ENCODE measurements at regions not wholly inside any gene's neighbourhood (a gene's known extent, or its start where the extent isn't known, plus 50 kb on each side); places are given as distances from the start of the nearest gene placed in this dataset.

DNA sequence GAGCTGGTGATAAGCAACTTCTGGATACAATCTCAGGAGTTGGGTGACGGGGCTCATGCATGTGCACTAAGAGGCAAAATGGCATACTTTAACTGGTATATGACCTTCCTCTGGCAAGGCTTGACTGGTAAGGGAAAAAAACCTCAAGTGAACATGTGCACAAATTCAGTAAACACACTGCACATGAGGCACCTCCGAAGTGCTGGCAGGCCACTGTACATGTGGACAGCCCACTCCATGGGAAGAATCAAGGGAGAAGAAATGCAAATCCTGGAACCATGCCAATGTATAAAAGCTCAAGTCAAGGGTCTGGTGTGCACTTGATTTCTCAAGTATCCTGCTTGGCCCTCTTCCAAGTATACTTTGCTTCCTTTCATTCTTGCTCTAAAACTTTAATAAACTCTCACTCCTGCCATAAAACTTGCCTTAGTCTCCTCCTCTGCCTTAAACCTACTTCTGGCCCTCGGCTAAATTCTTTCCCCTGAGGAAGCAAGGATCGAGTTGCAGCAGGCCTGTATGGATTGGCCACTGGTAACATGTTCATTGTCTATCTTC, 167.2 kb downstream of the RAMP3 start:
- TF ChIP-seq EZH2 (IDR thresholded peaks at IDR 0.05; ENCODE audit: low read depth, unreplicated experiment), result no peak
- TF ChIP-seq, protein P1, sequence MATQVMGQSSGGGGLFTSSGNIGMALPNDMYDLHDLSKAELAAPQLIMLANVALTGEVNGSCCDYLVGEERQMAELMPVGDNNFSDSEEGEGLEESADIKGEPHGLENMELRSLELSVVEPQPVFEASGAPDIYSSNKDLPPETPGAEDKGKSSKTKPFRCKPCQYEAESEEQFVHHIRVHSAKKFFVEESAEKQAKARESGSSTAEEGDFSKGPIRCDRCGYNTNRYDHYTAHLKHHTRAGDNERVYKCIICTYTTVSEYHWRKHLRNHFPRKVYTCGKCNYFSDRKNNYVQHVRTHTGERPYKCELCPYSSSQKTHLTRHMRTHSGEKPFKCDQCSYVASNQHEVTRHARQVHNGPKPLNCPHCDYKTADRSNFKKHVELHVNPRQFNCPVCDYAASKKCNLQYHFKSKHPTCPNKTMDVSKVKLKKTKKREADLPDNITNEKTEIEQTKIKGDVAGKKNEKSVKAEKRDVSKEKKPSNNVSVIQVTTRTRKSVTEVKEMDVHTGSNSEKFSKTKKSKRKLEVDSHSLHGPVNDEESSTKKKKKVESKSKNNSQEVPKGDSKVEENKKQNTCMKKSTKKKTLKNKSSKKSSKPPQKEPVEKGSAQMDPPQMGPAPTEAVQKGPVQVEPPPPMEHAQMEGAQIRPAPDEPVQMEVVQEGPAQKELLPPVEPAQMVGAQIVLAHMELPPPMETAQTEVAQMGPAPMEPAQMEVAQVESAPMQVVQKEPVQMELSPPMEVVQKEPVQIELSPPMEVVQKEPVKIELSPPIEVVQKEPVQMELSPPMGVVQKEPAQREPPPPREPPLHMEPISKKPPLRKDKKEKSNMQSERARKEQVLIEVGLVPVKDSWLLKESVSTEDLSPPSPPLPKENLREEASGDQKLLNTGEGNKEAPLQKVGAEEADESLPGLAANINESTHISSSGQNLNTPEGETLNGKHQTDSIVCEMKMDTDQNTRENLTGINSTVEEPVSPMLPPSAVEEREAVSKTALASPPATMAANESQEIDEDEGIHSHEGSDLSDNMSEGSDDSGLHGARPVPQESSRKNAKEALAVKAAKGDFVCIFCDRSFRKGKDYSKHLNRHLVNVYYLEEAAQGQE (IDR thresholded peaks at IDR 0.05; ENCODE audit: unreplicated experiment), result no peak
- TF ChIP-seq CTCF (conservative IDR thresholded peaks at IDR 0.05; ENCODE audit: low read depth in 2 of 2), result no peak
- no peak for TF ChIP-seq POLR2AphosphoS5 (IDR thresholded peaks at IDR 0.05; ENCODE audit: low read depth)
- no peak for TF ChIP-seq CREB1 (CRISPR knock-in tag; IDR thresholded peaks at IDR 0.05; ENCODE audit: low read depth)
- no peak for TF ChIP-seq ZNF114 (CRISPR knock-in tag; IDR thresholded peaks at IDR 0.05)
- no peak for TF ChIP-seq STAT1 (IDR thresholded peaks at IDR 0.05; ENCODE audit: unreplicated experiment)
- no peak for TF ChIP-seq JUNB (IDR thresholded peaks at IDR 0.05; ENCODE audit: unreplicated experiment)
- TF ChIP-seq EZH2phosphoT487 (IDR thresholded peaks at IDR 0.05; ENCODE audit: unreplicated experiment), result no peak
- no peak for TF ChIP-seq ETS1 (IDR thresholded peaks at IDR 0.05)
- no peak for TF ChIP-seq ZNF331 (CRISPR knock-in tag; IDR thresholded peaks at IDR 0.05; ENCODE audit: low read depth)
- TF ChIP-seq NANOG (IDR thresholded peaks at IDR 0.05; ENCODE audit: borderline replicate concordance), result no peak
- TF ChIP-seq, protein P2, sequence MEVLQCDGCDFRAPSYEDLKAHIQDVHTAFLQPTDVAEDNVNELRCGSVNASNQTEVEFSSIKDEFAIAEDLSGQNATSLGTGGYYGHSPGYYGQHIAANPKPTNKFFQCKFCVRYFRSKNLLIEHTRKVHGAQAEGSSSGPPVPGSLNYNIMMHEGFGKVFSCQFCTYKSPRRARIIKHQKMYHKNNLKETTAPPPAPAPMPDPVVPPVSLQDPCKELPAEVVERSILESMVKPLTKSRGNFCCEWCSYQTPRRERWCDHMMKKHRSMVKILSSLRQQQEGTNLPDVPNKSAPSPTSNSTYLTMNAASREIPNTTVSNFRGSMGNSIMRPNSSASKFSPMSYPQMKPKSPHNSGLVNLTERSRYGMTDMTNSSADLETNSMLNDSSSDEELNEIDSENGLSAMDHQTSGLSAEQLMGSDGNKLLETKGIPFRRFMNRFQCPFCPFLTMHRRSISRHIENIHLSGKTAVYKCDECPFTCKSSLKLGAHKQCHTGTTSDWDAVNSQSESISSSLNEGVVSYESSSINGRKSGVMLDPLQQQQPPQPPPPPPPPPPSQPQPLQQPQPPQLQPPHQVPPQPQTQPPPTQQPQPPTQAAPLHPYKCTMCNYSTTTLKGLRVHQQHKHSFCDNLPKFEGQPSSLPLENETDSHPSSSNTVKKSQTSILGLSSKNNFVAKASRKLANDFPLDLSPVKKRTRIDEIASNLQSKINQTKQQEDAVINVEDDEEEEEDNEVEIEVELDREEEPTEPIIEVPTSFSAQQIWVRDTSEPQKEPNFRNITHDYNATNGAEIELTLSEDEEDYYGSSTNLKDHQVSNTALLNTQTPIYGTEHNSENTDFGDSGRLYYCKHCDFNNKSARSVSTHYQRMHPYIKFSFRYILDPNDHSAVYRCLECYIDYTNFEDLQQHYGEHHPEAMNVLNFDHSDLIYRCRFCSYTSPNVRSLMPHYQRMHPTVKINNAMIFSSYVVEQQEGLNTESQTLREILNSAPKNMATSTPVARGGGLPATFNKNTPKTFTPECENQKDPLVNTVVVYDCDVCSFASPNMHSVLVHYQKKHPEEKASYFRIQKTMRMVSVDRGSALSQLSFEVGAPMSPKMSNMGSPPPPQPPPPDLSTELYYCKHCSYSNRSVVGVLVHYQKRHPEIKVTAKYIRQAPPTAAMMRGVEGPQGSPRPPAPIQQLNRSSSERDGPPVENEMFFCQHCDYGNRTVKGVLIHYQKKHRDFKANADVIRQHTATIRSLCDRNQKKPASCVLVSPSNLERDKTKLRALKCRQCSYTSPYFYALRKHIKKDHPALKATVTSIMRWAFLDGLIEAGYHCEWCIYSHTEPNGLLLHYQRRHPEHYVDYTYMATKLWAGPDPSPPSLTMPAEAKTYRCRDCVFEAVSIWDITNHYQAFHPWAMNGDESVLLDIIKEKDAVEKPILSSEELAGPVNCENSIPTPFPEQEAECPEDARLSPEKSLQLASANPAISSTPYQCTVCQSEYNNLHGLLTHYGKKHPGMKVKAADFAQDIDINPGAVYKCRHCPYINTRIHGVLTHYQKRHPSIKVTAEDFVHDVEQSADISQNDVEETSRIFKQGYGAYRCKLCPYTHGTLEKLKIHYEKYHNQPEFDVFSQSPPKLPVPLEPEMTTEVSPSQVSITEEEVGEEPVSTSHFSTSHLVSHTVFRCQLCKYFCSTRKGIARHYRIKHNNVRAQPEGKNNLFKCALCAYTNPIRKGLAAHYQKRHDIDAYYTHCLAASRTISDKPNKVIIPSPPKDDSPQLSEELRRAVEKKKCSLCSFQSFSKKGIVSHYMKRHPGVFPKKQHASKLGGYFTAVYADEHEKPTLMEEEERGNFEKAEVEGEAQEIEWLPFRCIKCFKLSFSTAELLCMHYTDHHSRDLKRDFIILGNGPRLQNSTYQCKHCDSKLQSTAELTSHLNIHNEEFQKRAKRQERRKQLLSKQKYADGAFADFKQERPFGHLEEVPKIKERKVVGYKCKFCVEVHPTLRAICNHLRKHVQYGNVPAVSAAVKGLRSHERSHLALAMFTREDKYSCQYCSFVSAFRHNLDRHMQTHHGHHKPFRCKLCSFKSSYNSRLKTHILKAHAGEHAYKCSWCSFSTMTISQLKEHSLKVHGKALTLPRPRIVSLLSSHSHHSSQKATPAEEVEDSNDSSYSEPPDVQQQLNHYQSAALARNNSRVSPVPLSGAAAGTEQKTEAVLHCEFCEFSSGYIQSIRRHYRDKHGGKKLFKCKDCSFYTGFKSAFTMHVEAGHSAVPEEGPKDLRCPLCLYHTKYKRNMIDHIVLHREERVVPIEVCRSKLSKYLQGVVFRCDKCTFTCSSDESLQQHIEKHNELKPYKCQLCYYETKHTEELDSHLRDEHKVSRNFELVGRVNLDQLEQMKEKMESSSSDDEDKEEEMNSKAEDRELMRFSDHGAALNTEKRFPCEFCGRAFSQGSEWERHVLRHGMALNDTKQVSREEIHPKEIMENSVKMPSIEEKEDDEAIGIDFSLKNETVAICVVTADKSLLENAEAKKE (CRISPR knock-in tag; IDR thresholded peaks at IDR 0.05), result no peak

Data from GM23338 (cell line).